ENCODE measurements at regions not wholly inside any gene's neighbourhood (a gene's known extent, or its start where the extent isn't known, plus 50 kb on each side); places are given as distances from the start of the nearest gene placed in this dataset.

- 2% methylated on average over 3 of the region's 3 CpGs for WGBS (ENCODE audit: missing lambda C conversion rate)
- Histone ChIP-seq H3K4me3 (no peak overlapping the region), H3K9me3 (no peaks in the 10 kb centered on the region), H3K4me1 (no peaks in the 10 kb centered on the region), H3K4me2 (no peak overlapping the region), H3K27ac (no peak overlapping the region)
- no peak for FAIRE-seq
- no peak for ATAC-seq
- DNase-seq (ENCODE audit: low read depth in 1 of 2, low spot score in 1 of 2) = no peak
- ChIA-PET CTCF (no interaction called here), POLR2A (no interaction called here)
- TF ChIP-seq POLR2A (IDR thresholded peaks at IDR 0.05; ENCODE audit: low read length) (no peak), HOXB5 (CRISPR knock-in tag; IDR thresholded peaks at IDR 0.05) (no peak), KDM1A (IDR thresholded peaks at IDR 0.05; ENCODE audit: low read depth) (no peak), CHD2 (IDR thresholded peaks at IDR 0.05; ENCODE audit: low read length, partially characterized antibody) (no peak), CTCF (IDR thresholded peaks at IDR 0.05) (no peak), RNF2 (IDR thresholded peaks at IDR 0.05; ENCODE audit: borderline replicate concordance, low read depth) (no peak), NR3C1 (IDR thresholded peaks at IDR 0.05) (no peak), EHF (CRISPR knock-in tag; IDR thresholded peaks at IDR 0.05) (no peak), REST (IDR thresholded peaks at IDR 0.05) (no peak), FOSL2 (IDR thresholded peaks at IDR 0.05) (no peak), FOSL2 (CRISPR knock-in tag; IDR thresholded peaks at IDR 0.05) (no peak), ZC3H11A (IDR thresholded peaks at IDR 0.05) (no peak), SREBF2 (IDR thresholded peaks at IDR 0.05) (no peak), TP53 (CRISPR knock-in tag; IDR thresholded peaks at IDR 0.05) (no peak), JUN (IDR thresholded peaks at IDR 0.05) (no peak)
These were observed 463.1 kb downstream of the MATN1 start for GRCh38 chr1:30260318-30260717.

GRCh38 chr1:30259631-30260030, 463.8 kb downstream of the MATN1 start:
- no peak for ATAC-seq

More at GRCh38 chr1:30259631-30260030, 463.8 kb downstream of the MATN1 start:
- FAIRE-seq = no peak
- H3K4me2 ChIP-seq = no peak overlapping the region
- no peak for DNase-seq (ENCODE audit: low read depth in 1 of 2, low spot score in 1 of 2)
- H3K4me1 ChIP-seq = no peaks in the 10 kb centered on the region
- no peak for TF ChIP-seq PHF8 (IDR thresholded peaks at IDR 0.05; ENCODE audit: borderline replicate concordance, low read depth)
- no peak for TF ChIP-seq ESRRA (IDR thresholded peaks at IDR 0.05; ENCODE audit: borderline replicate concordance, low read length)
- TF ChIP-seq JUNB (IDR thresholded peaks at IDR 0.05) = no peak
- TF ChIP-seq CBX8 (IDR thresholded peaks at IDR 0.05) = no peak
- no peak for TF ChIP-seq CHD4 (IDR thresholded peaks at IDR 0.05; ENCODE audit: borderline replicate concordance)
- no peak for TF ChIP-seq TFCP2L1 (CRISPR knock-in tag; IDR thresholded peaks at IDR 0.05)
- no peak for TF ChIP-seq JUN (IDR thresholded peaks at IDR 0.05)
- no peak for TF ChIP-seq CHD2 (IDR thresholded peaks at IDR 0.05; ENCODE audit: low read length, partially characterized antibody)
- TF ChIP-seq ZC3H11A (IDR thresholded peaks at IDR 0.05) = no peak
- no peak for TF ChIP-seq TP53 (CRISPR knock-in tag; IDR thresholded peaks at IDR 0.05)
- no peak for TF ChIP-seq E2F6 (IDR thresholded peaks at IDR 0.05; ENCODE audit: borderline replicate concordance, low read depth)
- TF ChIP-seq FOSB (CRISPR knock-in tag; IDR thresholded peaks at IDR 0.05) = no peak
- TF ChIP-seq RCOR1 (IDR thresholded peaks at IDR 0.05; ENCODE audit: low read depth, low read length) = no peak
- no peak for TF ChIP-seq MAFK (IDR thresholded peaks at IDR 0.05; ENCODE audit: partially characterized antibody)
- TF ChIP-seq NR3C1 (IDR thresholded peaks at IDR 0.05) = no peak
- no peak for TF ChIP-seq RARB (CRISPR knock-in tag; IDR thresholded peaks at IDR 0.05)
- no peak for TF ChIP-seq CTCF (IDR thresholded peaks at IDR 0.05)
- ChIA-PET POLR2A (no interaction called here), CTCF (no interaction called here)
- H3K9me3 ChIP-seq = no peaks in the 10 kb centered on the region
- 19% methylated on average over 8 of the region's 9 CpGs for WGBS (ENCODE audit: missing lambda C conversion rate)
- no peak overlapping the region for H3K4me3 ChIP-seq
- H3K27ac ChIP-seq = no peak overlapping the region
